Osteocyte (in vitro differentiated cells): ENCODE measurements at regions not wholly inside any gene's neighbourhood (a gene's known extent, or its start where the extent isn't known, plus 50 kb on each side); places are given as distances from the start of the nearest gene placed in this dataset.

ENCODE experiments used
- DNase-seq: peaks from one replicate; pipeline ENCODE4 v3.0.0; 2021; ENCODE audit warnings: mixed read lengths; ENCODE audit not compliant: unreplicated experiment; ENCODE audit errors: extremely low spot score
- H3K27ac Mint-ChIP-seq: one replicate; pipeline ENCODE4 v1.8.0; 2021; ENCODE audit warnings: mild to moderate bottlenecking, mixed read lengths; ENCODE audit not compliant: unreplicated experiment
- H3K27me3 Mint-ChIP-seq: one replicate; pipeline ENCODE4 v1.8.0; 2021; ENCODE audit warnings: mixed read lengths; ENCODE audit not compliant: unreplicated experiment
- H3K36me3 Mint-ChIP-seq: one replicate; pipeline ENCODE4 v1.8.0; 2021; ENCODE audit warnings: mixed read lengths; ENCODE audit not compliant: unreplicated experiment
- H3K4me1 Mint-ChIP-seq: one replicate; pipeline ENCODE4 v1.8.0; 2021; ENCODE audit warnings: mixed read lengths; ENCODE audit not compliant: unreplicated experiment
- H3K4me3 Mint-ChIP-seq: one replicate; pipeline ENCODE4 v1.8.0; 2021; ENCODE audit warnings: mild to moderate bottlenecking, moderate library complexity, mixed read lengths; ENCODE audit not compliant: unreplicated experiment
- H3K9me3 Mint-ChIP-seq: one replicate; pipeline ENCODE4 v1.8.0; 2021; ENCODE audit warnings: mixed read lengths; ENCODE audit not compliant: unreplicated experiment
- CTCF ChIP-seq: fragments of 200-600 bp; sonication (generic); IDR thresholded peaks from 2 replicates; pipeline ENCODE4 v1.5.0; 2021; ENCODE audit warnings: antibody characterized with exemption, mild to moderate bottlenecking, moderate library complexity

- Mint-ChIP-seq H3K4me3 (no peak overlapping the region), H3K36me3 (peaks cover 18% of the 10 kb centered on the region), H3K27ac (peak overlapping the region; percentile 79), H3K9me3 (peaks cover 15% of the 10 kb centered on the region), H3K27me3 (no peaks in the 10 kb centered on the region), H3K4me1 (peaks cover 67% of the 10 kb centered on the region)
- TF ChIP-seq CTCF, result no peak
- no peak for DNase-seq
These were observed 163.6 kb upstream of the COL8A1 start for GRCh38 chr3:99474776-99475175.

DNA sequence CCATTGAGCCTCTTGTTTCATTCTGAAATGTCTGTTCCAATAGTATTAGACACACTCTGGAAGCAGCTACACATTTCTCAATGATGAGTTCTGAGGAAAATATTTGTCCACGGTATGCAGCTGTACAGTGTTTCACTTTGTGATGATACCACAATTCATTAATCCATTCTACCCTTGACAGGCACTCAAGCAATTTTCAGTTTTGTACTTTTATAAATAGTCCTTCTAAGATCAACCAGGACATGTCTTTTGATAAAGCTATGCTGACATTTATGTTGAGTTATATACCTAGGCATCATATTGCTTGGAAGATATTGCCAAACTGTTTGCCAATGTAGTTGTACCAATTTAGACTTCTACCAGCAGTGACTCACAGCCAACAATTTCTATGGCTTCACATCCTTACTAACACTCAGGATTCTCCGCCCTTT lies 165.1 kb upstream of the COL8A1 start:
- no peak for DNase-seq
- peaks cover 61% of the 10 kb centered on the region for H3K4me1 Mint-ChIP-seq

DNA sequence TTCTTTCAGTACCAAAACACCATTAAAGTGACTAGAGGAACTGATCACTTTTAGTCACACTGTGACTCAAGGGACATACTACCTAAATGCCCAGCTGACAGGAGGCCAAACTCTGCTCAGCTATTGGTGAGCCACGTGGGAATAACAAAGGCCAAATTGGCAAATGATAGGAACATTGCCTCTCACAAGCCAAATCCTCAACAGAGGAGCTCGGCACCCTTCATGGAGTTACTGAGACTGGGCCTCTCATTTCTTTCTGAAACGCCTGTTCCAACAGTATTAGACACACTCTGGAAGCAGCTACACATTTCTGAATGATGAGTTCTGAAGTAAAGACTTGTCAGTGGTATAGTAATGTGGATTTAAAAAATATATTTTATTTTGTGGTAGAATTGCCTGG lies 166.0 kb upstream of the COL8A1 start:
- no peaks in the 10 kb centered on the region for H3K9me3 Mint-ChIP-seq
- peaks cover 7% of the 10 kb centered on the region for H3K36me3 Mint-ChIP-seq
- peak overlapping the region; percentile 79 for H3K27ac Mint-ChIP-seq
- H3K4me1 Mint-ChIP-seq, result peaks cover 64% of the 10 kb centered on the region
- H3K27me3 Mint-ChIP-seq, result no peaks in the 10 kb centered on the region
- no peak for DNase-seq
- no peak overlapping the region for H3K4me3 Mint-ChIP-seq
- TF ChIP-seq CTCF, result no peak

More for the DNA sequence above, 165.1 kb upstream of the COL8A1 start:
- Mint-ChIP-seq H3K9me3 (peaks cover 5% of the 10 kb centered on the region), H3K27ac (peak overlapping the region; percentile 79), H3K4me3 (no peak overlapping the region), H3K36me3 (peaks cover 12% of the 10 kb centered on the region), H3K27me3 (no peaks in the 10 kb centered on the region)
- TF ChIP-seq CTCF, result no peak

DNA sequence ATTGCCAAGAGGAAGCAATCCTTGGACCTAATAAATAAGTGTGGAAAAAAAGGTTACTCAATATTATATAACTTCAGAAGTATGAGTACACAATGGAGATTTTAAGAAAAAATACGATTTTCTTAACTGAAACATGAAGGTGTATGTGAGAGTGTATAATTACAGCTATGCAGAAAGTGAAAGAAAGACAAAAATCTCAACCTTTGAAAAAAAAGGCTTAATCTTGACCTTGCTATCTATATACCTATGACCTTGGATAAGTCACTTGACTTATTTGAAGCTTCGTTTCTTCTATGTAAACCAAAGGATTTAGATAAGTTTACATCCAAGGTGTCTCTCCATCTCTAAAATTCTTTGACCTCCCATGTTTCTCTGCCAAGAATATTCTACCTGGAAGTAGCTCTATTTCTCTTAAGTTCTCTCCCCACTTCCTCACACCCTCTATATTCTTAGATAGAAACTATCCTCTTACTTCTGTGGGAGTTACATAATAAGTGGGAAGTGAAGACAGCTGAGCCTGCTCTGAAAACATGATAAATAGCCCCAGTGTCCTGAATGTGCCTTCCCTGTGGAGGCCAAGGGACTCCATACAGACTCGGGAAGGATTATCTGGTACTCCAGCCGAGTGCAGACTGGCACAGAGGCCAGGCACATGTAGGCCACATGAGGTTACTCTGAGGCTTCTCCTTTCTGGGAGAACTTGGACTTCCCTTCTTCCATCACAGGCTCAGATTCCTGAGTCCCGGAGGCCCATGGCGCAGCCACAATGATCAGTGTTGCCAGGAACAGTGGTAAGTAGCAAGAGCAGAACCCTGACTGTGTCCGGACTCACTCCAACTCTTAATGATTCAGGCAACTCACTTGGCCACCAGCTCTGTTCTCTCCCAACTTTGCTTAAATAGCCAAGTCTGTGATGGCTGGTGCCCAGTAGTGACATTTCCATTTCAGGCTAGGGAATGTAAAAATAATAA lies 166.8 kb upstream of the COL8A1 start:
- Mint-ChIP-seq H3K4me1 (peaks cover 66% of the 10 kb centered on the region), H3K27me3 (no peaks in the 10 kb centered on the region), H3K9me3 (no peaks in the 10 kb centered on the region), H3K27ac (peak overlapping the region; percentile 79), H3K36me3 (peaks cover 7% of the 10 kb centered on the region), H3K4me3 (no peak overlapping the region)
- DNase-seq, result no peak
- no peak for TF ChIP-seq CTCF

- Mint-ChIP-seq H3K27me3 (no peaks in the 10 kb centered on the region), H3K9me3 (no peaks in the 10 kb centered on the region), H3K4me1 (peaks cover 68% of the 10 kb centered on the region), H3K4me3 (no peak overlapping the region), H3K36me3 (peaks cover 12% of the 10 kb centered on the region), H3K27ac (peak overlapping the region; percentile 79)
- TF ChIP-seq CTCF, result no peak
- DNase-seq, result no peak
These were observed 167.6 kb upstream of the COL8A1 start for GRCh38 chr3:99470841-99471240.
